Pancreas (tissue), 10 donors: ENCODE measurements at regions not wholly inside any gene's neighbourhood (a gene's known extent, or its start where the extent isn't known, plus 50 kb on each side); places are given as distances from the start of the nearest gene placed in this dataset.
A peak's percentile ranks its signal among the peaks of the same experiment; 100 is the strongest.

ENCODE experiments used
- ATAC-seq, 4 donors: fragments of 200-7000 bp; cut with Tn5 transposase; one replicate each; pipeline versions ENCODE4 v1.8.0 to v1.9.1; 2020; ENCODE audit warnings: mild to moderate bottlenecking in 4 of 4, moderate library complexity in 4 of 4
- DNase-seq, 6 donors: peaks; one replicate each; pipeline ENCODE4 v3.0.0-alpha.2; 2020
- FAIRE-seq: peaks from 2 replicates; lab custom pipeline; 2012; peaks lifted over from hg19 to GRCh38; lab: Jason Lieb, UNC
- H3K27ac ChIP-seq, 4 donors: fragments of 200-600 bp; sonication (generic); 1 replicate in 3 of 4; 2 replicates in 1 of 4; pipeline versions ENCODE4 v1.5.0 to v1.8.0; 2020
- H3K27me3 ChIP-seq, 4 donors: fragments of 200-600 bp; one replicate each; pipeline ENCODE4 v1.8.0; 2021
- H3K36me3 ChIP-seq, 3 donors: fragments of 200-600 bp; sonication (generic) in 1 of 3; one replicate each; pipeline versions ENCODE4 v1.5.0 to v1.8.0; 2020 to 2021
- H3K4me1 ChIP-seq, 3 donors: fragments of 200-600 bp; one replicate each; pipeline ENCODE4 v1.8.0; 2021
- H3K4me3 ChIP-seq, 4 donors: fragments of 200-600 bp; sonication (generic) in 2 of 4; one replicate each; pipeline versions ENCODE4 v1.5.0 to v1.8.0; 2020 to 2021
- H3K9me3 ChIP-seq, 4 donors: fragments of 200-600 bp; one replicate each; pipeline ENCODE4 v1.8.0; 2021
- WGBS, 2 donors: extraction: QIAGEN DNeasy Blood & Tissue Kit; methylation state at CpG; one replicate each; pipeline ENCODE4 v1.1.7; 2013; 5-methylcytosine and 5-hydroxymethylcytosine counted together
- intact Hi-C, 3 donors: fragments of 100-400 bp; cut with DNase I; formaldehyde crosslinking; loops; one replicate each; pipeline versions ENCODE4 v1.11.1 to v1.14.2; 2022
- TF ChIP-seq, protein P1 (sequence below), 4 donors: fragments of 200-600 bp; sonication (generic) in 3 of 4; IDR thresholded peaks; one replicate each; pipeline versions ENCODE4 v1.5.0 to v1.8.0; 2021; ENCODE audit warnings: antibody characterized with exemption in 4 of 4
- donor health status: healthy with polysubstance abuse.
- donor health status: DM: no; HTN: no; CAD: no; lungs with moderate emphysema.
- donor health status: DM: no; HTN: no; CAD: no.
- donor health status: control.
- donor health status: control.
- donor health status: Bipolar disorder and iron deficiency.
- donor health status: DM: yes; HTN: yes; CAD: no.
- donor health status: DM: no; HTN: no; CAD: no.
- donor health status: DM: no; HTN: no; CAD: no.
- donor health status: DM: yes; HTN: yes; CAD: no.

DNA sequence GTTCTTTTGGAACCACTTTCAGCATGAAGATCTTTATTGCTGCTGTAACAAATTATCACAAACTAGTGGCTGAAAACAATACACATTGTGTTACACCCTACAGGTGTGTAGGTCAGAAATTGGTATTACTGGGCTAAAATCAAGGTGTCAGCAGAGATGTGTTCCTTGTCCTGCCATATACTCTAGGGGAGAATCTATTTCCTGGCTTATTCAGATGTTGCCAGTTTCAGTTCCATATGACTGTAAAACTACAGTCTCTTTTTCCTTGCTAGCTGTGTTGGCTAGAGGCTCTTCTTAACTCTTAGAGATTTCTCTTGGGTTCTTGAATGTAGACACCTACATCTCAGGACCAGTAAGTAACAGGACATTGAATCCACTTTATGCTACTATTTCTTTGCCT, 215.6 kb upstream of the PPFIA2 start:
- H3K9me3 ChIP-seq: no peaks in the 10 kb centered on the region
- intact Hi-C loops: no loop called here

DNA sequence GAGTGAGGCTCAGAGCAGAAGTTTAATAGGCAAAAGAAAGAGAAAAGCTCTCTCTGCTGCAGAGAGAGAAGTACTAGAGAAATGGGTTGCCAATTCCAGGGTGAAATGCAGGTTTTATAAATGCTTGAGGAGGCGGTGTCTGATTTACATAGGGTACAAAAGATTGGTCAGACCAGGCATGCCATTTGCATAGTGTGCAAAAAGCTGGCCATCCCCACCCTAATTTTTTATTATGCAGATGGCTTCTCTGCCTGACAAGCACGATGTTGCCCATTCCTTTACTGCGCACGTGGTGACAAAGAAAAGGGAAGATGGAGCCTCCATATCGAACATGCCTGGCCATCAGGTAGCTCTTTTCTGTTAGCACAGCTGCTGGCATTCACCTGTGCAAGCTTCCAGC, 209.3 kb upstream of the PPFIA2 start:
- Histone ChIP-seq H3K4me1 (no peaks in the 10 kb centered on the region), H3K27ac (no peak overlapping the region), H3K36me3 (no peaks in the 10 kb centered on the region), H3K27me3 (no peaks in the 10 kb centered on the region), H3K4me3 (no peak overlapping the region), H3K9me3 (no peaks in the 10 kb centered on the region)
- DNase-seq (peak in 1 of 6 donors; percentile 11), ATAC-seq (no peak), FAIRE-seq (no peak)
- intact Hi-C loops: no loop called here
- WGBS, 2 donors: 29 to 37% methylated on average over 5 of the region's 5 CpGs
- TF ChIP-seq, protein P1, sequence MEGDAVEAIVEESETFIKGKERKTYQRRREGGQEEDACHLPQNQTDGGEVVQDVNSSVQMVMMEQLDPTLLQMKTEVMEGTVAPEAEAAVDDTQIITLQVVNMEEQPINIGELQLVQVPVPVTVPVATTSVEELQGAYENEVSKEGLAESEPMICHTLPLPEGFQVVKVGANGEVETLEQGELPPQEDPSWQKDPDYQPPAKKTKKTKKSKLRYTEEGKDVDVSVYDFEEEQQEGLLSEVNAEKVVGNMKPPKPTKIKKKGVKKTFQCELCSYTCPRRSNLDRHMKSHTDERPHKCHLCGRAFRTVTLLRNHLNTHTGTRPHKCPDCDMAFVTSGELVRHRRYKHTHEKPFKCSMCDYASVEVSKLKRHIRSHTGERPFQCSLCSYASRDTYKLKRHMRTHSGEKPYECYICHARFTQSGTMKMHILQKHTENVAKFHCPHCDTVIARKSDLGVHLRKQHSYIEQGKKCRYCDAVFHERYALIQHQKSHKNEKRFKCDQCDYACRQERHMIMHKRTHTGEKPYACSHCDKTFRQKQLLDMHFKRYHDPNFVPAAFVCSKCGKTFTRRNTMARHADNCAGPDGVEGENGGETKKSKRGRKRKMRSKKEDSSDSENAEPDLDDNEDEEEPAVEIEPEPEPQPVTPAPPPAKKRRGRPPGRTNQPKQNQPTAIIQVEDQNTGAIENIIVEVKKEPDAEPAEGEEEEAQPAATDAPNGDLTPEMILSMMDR (IDR thresholded peaks at IDR 0.05): no peak

More for the DNA sequence above, 215.6 kb upstream of the PPFIA2 start:
- Histone ChIP-seq H3K27ac (no peak overlapping the region), H3K4me3 (no peak overlapping the region), H3K36me3 (no peaks in the 10 kb centered on the region), H3K4me1 (no peaks in the 10 kb centered on the region), H3K27me3 (no peaks in the 10 kb centered on the region)
- TF ChIP-seq, protein P1 (IDR thresholded peaks at IDR 0.05): no peak
- ATAC-seq (no peak), FAIRE-seq (no peak), DNase-seq (no peak)

DNA sequence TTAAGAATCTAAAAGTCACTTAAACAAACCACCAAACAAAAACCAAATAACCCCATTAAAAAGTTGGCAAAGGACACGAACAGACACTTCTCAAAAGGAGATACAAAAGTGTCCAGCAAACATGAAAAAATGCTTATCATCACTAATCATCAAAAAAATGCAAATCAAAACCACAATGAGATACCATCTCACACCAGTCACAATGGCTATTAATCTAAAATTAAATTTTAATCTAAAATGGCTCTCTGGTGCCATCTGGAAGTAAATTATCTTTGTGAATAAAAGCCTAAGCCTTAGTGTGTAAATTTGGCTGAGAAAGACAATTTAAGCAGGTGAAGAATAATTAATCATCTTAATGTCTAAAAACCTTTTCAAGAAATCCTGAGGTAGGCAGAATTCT, 204.5 kb upstream of the PPFIA2 start:
- no peaks in the 10 kb centered on the region for H3K36me3 ChIP-seq
- H3K9me3 ChIP-seq: no peaks in the 10 kb centered on the region
- H3K4me1 ChIP-seq: no peaks in the 10 kb centered on the region
- no peak for ATAC-seq
- FAIRE-seq: no peak
- TF ChIP-seq, protein P1 (IDR thresholded peaks at IDR 0.05): no peak
- H3K27ac ChIP-seq: no peak overlapping the region
- intact Hi-C loops: no loop called here
- H3K4me3 ChIP-seq: no peak overlapping the region
- no peak for DNase-seq
- WGBS, 2 donors: 55 to 61% methylated on average over 1 of the region's 1 CpG
- H3K27me3 ChIP-seq: no peaks in the 10 kb centered on the region

DNA sequence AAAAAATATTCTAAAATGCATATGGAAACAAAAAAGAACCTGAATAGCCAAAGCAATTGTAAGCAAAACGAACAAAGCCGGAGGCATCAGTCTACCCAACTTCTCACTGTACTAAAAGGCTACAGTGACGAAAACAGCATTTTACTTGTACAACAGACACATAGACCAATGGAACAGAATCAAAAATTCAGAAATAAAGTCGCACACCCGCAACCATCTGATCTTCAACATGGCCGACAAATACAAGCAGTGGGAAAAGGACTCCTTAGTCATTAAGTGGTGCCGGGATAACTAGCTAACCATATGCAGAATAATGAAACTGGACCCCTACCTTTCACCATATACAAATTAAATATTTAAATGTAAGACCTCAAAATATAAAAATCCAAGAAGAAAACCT, 203.9 kb upstream of the PPFIA2 start:
- intact Hi-C loops: no loop called here
- H3K4me3 ChIP-seq: no peak overlapping the region
- H3K4me1 ChIP-seq: no peaks in the 10 kb centered on the region
- H3K9me3 ChIP-seq: no peaks in the 10 kb centered on the region
- TF ChIP-seq, protein P1 (IDR thresholded peaks at IDR 0.05): no peak
- 89 to 95% methylated on average over 7 of the region's 7 CpGs for WGBS, 2 donors
- H3K27me3 ChIP-seq: no peaks in the 10 kb centered on the region
- ATAC-seq (no peak), DNase-seq (no peak), FAIRE-seq (no peak)
- H3K27ac ChIP-seq: no peak overlapping the region
- H3K36me3 ChIP-seq: no peaks in the 10 kb centered on the region

DNA sequence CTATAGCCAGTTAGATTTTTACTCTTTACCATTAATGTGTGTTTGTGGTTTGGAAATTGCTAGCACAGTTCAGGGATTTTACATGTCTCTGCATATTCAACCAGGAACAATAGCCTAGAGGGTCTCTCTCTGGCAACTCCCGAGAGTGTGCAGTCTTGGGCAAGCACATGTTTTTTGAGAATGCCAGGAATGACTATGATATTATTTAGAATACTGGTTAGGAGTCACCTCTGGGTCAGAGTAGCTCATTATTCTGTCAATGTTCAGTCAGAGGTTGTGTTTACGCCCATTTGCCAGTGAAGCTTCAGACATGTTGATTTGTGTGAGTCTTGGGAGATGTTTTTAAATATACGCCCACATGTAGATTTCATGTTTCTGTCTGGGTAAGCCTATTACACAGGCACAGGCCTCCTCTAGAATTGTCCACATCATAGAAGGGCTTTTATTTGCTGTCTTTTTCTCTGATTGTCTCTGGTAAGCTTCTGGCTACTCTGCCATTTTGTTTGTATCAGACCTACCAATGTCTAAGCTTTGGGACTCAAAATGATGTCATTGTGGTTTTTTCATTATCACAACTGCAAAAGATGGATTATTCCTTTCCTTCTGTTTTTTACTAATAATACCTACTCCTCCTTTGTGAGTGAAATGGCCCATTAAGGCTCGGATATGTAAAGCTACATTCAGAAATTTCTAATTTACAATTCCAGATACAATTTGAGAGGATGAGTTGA, 203.1 kb upstream of the PPFIA2 start:
- 76 to 92% methylated on average over 4 of the region's 4 CpGs for WGBS, 2 donors
- no peak overlapping the region for H3K27ac ChIP-seq
- DNase-seq (no peak), FAIRE-seq (no peak), ATAC-seq (no peak)
- H3K4me1 ChIP-seq: no peaks in the 10 kb centered on the region
- H3K4me3 ChIP-seq: no peak overlapping the region
- H3K9me3 ChIP-seq: no peaks in the 10 kb centered on the region
- H3K27me3 ChIP-seq: no peaks in the 10 kb centered on the region
- intact Hi-C loops: no loop called here
- no peaks in the 10 kb centered on the region for H3K36me3 ChIP-seq
- TF ChIP-seq, protein P1 (IDR thresholded peaks at IDR 0.05): no peak
